ENCODE measurements at regions not wholly inside any gene's neighbourhood (a gene's known extent, or its start where the extent isn't known, plus 50 kb on each side); places are given as distances from the start of the nearest gene placed in this dataset.

DNA sequence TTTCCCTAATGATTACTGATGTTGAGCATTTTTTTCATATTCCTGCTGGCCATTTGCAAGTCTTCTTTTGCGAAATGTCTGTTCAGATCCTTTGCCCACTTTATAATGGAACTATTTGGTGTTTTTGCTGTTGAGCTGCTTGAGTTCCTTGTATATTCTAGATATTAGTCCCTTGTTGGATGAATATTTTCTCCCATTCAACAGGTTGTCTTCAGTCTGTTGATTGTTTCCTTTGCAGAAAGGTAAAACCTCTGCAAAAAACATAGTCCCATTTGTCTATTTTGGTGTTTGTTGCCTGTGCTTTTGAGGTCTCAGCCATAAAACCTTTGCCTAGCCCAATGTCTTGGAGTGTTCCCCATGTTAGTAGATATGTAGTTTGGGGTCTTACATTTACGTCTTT is 78.0 kb upstream of the GUCA2B start:
- 71 to 92% methylated on average over 1 to 2 of the region's 2 CpGs for WGBS, 2 donors (ENCODE audit: low coverage in 1 of 2)

DNA sequence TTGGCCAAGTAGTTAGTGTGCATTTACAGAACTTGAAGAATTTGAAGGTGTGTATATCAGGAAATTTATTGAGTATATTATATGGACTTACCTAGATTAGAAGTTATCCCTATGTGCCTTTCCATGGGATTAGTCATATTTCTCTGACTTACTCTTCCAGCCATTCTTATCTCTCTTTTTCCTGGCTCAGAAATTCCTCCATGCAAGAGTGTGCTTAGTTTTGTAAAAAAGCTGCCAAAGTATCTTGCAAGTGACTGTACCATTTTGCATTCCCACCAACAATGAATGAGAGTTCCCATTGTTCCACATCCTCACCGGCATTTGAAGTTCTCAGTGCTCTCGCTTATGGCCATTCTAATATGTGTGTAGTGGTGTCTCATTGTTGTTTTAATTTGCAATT is 82.2 kb upstream of the GUCA2B start:
- Histone ChIP-seq H3K27me3 (peaks cover 13% of the 10 kb centered on the region), H3K9me3 (no peaks in the 10 kb centered on the region), H3K36me3 (no peaks in the 10 kb centered on the region), H3K4me3 (no peak overlapping the region), H3K27ac (no peak overlapping the region), H3K4me1 (no peaks in the 10 kb centered on the region)
- 91 to 92% methylated on average over 2 of the region's 2 CpGs for WGBS, 2 donors (ENCODE audit: low coverage in 1 of 2)
- TF ChIP-seq POLR2AphosphoS5 (IDR thresholded peaks at IDR 0.05) (no peak), POLR2A (IDR thresholded peaks at IDR 0.05) (no peak), EP300 (IDR thresholded peaks at IDR 0.05) (no peak)
- TF ChIP-seq, protein P1, sequence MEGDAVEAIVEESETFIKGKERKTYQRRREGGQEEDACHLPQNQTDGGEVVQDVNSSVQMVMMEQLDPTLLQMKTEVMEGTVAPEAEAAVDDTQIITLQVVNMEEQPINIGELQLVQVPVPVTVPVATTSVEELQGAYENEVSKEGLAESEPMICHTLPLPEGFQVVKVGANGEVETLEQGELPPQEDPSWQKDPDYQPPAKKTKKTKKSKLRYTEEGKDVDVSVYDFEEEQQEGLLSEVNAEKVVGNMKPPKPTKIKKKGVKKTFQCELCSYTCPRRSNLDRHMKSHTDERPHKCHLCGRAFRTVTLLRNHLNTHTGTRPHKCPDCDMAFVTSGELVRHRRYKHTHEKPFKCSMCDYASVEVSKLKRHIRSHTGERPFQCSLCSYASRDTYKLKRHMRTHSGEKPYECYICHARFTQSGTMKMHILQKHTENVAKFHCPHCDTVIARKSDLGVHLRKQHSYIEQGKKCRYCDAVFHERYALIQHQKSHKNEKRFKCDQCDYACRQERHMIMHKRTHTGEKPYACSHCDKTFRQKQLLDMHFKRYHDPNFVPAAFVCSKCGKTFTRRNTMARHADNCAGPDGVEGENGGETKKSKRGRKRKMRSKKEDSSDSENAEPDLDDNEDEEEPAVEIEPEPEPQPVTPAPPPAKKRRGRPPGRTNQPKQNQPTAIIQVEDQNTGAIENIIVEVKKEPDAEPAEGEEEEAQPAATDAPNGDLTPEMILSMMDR (IDR thresholded peaks at IDR 0.05): no peak
- ATAC-seq: no peak

More for the DNA sequence above, 78.0 kb upstream of the GUCA2B start:
- no peak overlapping the region for H3K4me3 ChIP-seq
- H3K9me3 ChIP-seq: peaks cover 0 to 17% (median 0%) of the 10 kb centered on the region in 3 donors
- no peaks in the 10 kb centered on the region for H3K4me1 ChIP-seq
- H3K36me3 ChIP-seq: no peaks in the 10 kb centered on the region
- peaks cover 13% of the 10 kb centered on the region for H3K27me3 ChIP-seq
- no peak overlapping the region for H3K27ac ChIP-seq
- TF ChIP-seq EP300 (IDR thresholded peaks at IDR 0.05) (no peak), POLR2AphosphoS5 (IDR thresholded peaks at IDR 0.05) (no peak), POLR2A (IDR thresholded peaks at IDR 0.05) (no peak)
- TF ChIP-seq, protein P1 (IDR thresholded peaks at IDR 0.05): no peak
- no peak for ATAC-seq

DNA sequence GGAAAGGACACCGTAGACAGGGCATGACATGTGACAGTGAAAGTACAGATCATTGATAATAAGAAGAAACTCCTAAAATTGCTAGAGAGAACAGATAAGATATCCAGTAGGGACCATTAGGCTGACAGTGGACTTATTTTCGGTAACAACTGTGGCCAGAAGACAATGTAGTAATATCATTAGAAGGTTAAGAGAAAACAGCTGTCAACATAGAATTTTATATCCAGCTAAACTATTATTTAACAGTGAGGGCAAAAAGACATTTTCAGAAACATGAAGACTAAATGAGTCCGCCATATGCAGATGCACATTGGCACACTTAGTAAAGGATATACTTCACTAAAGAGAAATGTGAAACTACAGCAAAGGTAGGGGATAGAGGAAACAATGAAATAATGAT is 95.4 kb upstream of the GUCA2B start:
- H3K27ac ChIP-seq: no peak overlapping the region
- H3K4me1 ChIP-seq: no peaks in the 10 kb centered on the region
- peaks cover 0 to 23% (median 2%) of the 10 kb centered on the region in 3 donors for H3K9me3 ChIP-seq
- H3K4me3 ChIP-seq: no peak overlapping the region
- peaks cover 14% of the 10 kb centered on the region for H3K27me3 ChIP-seq
- 84 to 96% methylated on average over 3 of the region's 3 CpGs for WGBS, 2 donors (ENCODE audit: low coverage in 1 of 2)
- ATAC-seq: no peak
- TF ChIP-seq, protein P1 (IDR thresholded peaks at IDR 0.05): no peak
- TF ChIP-seq POLR2AphosphoS5 (IDR thresholded peaks at IDR 0.05) (no peak), EP300 (IDR thresholded peaks at IDR 0.05) (no peak), POLR2A (IDR thresholded peaks at IDR 0.05) (no peak)
- H3K36me3 ChIP-seq: no peaks in the 10 kb centered on the region

DNA sequence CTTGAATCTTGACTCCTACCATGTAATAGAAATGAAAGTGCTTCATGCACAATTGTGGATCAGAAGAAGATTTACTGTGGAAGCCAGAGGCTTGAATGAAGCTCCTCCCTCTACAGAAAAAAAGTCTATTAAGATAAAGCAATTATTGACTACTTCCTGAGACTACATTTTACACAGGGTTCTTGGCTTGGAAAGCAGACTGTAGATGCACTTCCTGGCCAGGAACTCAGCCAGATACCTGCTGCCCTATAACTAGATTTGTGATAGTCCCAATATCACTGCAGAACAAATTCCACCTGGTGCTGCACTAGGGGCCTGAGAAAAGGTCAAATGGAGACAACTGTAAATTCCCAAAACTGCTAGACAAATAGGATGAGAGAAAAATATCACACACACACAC is 96.8 kb upstream of the GUCA2B start:
- no peak for ATAC-seq
- no peak for TF ChIP-seq POLR2AphosphoS5 (IDR thresholded peaks at IDR 0.05)
- TF ChIP-seq POLR2A (IDR thresholded peaks at IDR 0.05): no peak
- TF ChIP-seq EP300 (IDR thresholded peaks at IDR 0.05): no peak
- TF ChIP-seq, protein P1 (IDR thresholded peaks at IDR 0.05): no peak
- Histone ChIP-seq H3K4me1 (no peaks in the 10 kb centered on the region), H3K27ac (no peak overlapping the region), H3K36me3 (no peaks in the 10 kb centered on the region), H3K27me3 (peaks cover 25% of the 10 kb centered on the region), H3K4me3 (no peak overlapping the region), H3K9me3 (peaks cover 0 to 23% (median 2%) of the 10 kb centered on the region in 3 donors)

DNA sequence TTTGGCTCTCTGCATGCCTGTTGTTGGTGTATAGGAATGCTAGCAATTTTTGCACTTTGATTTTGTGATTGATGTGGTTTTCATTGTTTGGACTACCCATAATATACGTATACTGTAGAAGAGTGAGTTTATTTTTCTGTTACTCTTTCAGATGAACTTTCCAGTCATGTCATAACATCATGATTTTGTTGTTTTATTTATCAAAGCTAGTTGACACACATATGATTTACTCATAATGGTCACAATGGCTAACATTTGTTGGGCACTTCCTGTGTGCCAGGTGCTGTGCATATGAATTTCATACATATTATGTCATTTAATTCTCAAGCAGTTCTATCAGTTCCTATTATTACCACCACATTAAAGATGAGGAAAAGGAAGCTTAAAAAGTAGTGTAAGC is 98.1 kb upstream of the GUCA2B start:
- ATAC-seq: no peak
- H3K27ac ChIP-seq: no peak overlapping the region
- peaks cover 33% of the 10 kb centered on the region for H3K27me3 ChIP-seq
- no peaks in the 10 kb centered on the region for H3K4me1 ChIP-seq
- no peak for TF ChIP-seq EP300 (IDR thresholded peaks at IDR 0.05)
- TF ChIP-seq POLR2A (IDR thresholded peaks at IDR 0.05): no peak
- no peak for TF ChIP-seq POLR2AphosphoS5 (IDR thresholded peaks at IDR 0.05)
- TF ChIP-seq, protein P1 (IDR thresholded peaks at IDR 0.05): no peak
- H3K9me3 ChIP-seq: peaks cover 0 to 23% (median 2%) of the 10 kb centered on the region in 3 donors
- H3K4me3 ChIP-seq: no peak overlapping the region
- H3K36me3 ChIP-seq: no peaks in the 10 kb centered on the region
- WGBS, 2 donors (ENCODE audit: low coverage in 1 of 2): 33% methylated on average over 1 of the region's 1 CpG; no CpG with 5 or more reads in 1 of the 2 donors
